ENCODE measurements at regions not wholly inside any gene's neighbourhood (a gene's known extent, or its start where the extent isn't known, plus 50 kb on each side); places are given as distances from the start of the nearest gene placed in this dataset.
A peak's percentile ranks its signal among the peaks of the same experiment; 100 is the strongest.

DNA sequence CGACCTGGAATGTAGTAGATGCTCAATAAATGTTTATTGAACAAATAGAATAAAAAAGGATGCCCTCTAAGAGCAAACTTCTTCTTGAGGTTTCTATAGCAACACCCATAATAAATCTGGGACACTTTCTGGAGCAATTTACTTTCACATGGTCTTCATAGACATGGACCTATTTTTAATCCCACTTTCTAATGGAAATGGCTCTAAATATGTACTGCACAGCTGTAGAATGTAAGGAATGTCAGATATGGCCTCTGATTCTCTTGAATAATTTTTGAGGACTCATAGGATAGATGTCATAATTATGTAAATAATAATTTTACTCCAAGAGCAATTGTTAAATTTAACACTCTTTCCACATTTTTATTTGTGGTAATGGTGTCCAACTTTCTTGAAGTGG lies 133.5 kb upstream of the DAAM1 start (continued):
- no peak for TF ChIP-seq THYN1 (CRISPR knock-in tag; IDR thresholded peaks at IDR 0.05; ENCODE audit: borderline replicate concordance, low read depth)
- TF ChIP-seq ZSCAN31 (CRISPR knock-in tag; IDR thresholded peaks at IDR 0.05; ENCODE audit: low read depth), result no peak
- no peak for TF ChIP-seq GPBP1L1 (CRISPR knock-in tag; IDR thresholded peaks at IDR 0.05)
- no peak for TF ChIP-seq TCF7L2 (IDR thresholded peaks at IDR 0.05; ENCODE audit: low read depth, low read length)
- no peak for TF ChIP-seq ELF4 (CRISPR knock-in tag; IDR thresholded peaks at IDR 0.05; ENCODE audit: borderline replicate concordance)
- no peak for TF ChIP-seq SNRNP70 (IDR thresholded peaks at IDR 0.05; ENCODE audit: low read depth, low read length)
- no peak for TF ChIP-seq FOXK2 (IDR thresholded peaks at IDR 0.05)
- TF ChIP-seq ZMYM2 (CRISPR knock-in tag; IDR thresholded peaks at IDR 0.05), result no peak

DNA sequence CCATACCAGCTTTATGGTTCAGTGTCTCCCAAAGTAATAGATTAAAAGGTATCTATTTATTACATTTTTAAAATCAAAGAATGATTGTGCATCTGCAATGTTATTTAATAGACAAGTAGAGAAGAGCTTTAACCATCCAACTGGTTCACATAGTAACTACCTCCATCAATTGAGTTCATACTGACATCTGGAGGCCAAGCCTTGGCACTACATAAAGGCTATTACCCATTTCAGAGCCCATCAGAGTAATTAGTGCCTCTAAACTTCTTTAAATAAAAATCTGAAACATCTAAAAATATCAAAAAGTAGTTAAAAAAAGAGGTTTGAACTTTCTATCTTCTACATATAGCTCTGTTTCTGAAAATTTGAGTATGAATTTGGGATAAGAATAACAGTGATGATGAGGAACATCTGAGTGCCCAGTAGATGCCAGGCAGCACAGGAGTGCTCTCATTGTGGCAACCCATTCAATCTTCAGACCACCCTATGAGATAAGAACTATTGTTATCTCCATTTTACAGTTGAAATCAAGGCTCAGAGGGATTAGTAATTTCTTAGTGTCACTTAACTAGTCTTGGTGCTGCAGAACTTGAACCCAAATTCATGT lies 132.9 kb upstream of the DAAM1 start:
- Histone ChIP-seq H3K79me2 (ENCODE audit: insufficient read depth, low read length) (no peaks in the 10 kb centered on the region), H3K9ac (ENCODE audit: insufficient read depth, low read depth, low read length) (no peak overlapping the region), H3K36me3 (replicated peaks in 1 of 2; ENCODE audit: control insufficient read depth in 1 of 2, insufficient read depth in 2 of 2, low read length in 2 of 2) (no peaks in the 10 kb centered on the region), H3K4me1 (ENCODE audit: insufficient read depth, low read length) (no peaks in the 10 kb centered on the region), H3K4me2 (ENCODE audit: low read depth, low read length) (no peak overlapping the region), H3K27me3 (ENCODE audit: control insufficient read depth in 1 of 2, insufficient read depth in 2 of 2, low read length in 2 of 2) (no peaks in the 10 kb centered on the region), H3K4me3 (replicated peaks in 1 of 3; ENCODE audit: insufficient read depth in 1 of 3, low read depth in 2 of 3, low read length in 3 of 3) (no peak overlapping the region), H3K9me3 (ENCODE audit: low read length) (peaks cover 6% of the 10 kb centered on the region; the same call in 1 of the 2 replicates), H4K20me1 (ENCODE audit: insufficient read depth, low read length) (no peaks in the 10 kb centered on the region), H2AFZ (ENCODE audit: low read length) (no peak overlapping the region), H3K27ac (ENCODE audit: extremely low read length, insufficient read depth, low read length) (no peak overlapping the region)
- intact Hi-C loops (cut with micrococcal nuclease; ENCODE audit: unreplicated experiment) (loop anchor here (1.0 kb wide), 2 partner anchors 27 to 554 kb away; no protein-coding TSS in a partner anchor), in situ Hi-C loops (cut with HindIII; ENCODE audit: extremely low pct_ligation_motif_present, low pct_unique_long_range_greater_than_20kb) (loop anchor here (10.0 kb wide), 1 partner anchor 551 kb away; no protein-coding TSS in a partner anchor)
- POLR2A ChIA-PET, result no interaction called here
- BruUV-seq (replicated peaks), result no TSS peak
- FAIRE-seq, result peak; percentile 34
- ATAC-seq, result peak; percentile 75
- CTCF ChIA-PET (ENCODE audit: low intra/inter-chr PET ratio, low total read pairs), result interaction anchor here (1.3 to 2.1 kb wide), 2 partner anchors 27 to 554 kb away, joined by 5 to 9 read pairs; no protein-coding TSS in a partner anchor
- DNase-seq (ENCODE audit: low spot score), result peak; percentile 21
- TF ChIP-seq STAG1 (CRISPR knock-in tag; IDR thresholded peaks at IDR 0.05) (peak; percentile 75), ZNF367 (CRISPR knock-in tag; IDR thresholded peaks at IDR 0.05; ENCODE audit: borderline replicate concordance) (no peak), HNRNPH1 (optimal IDR thresholded peaks at IDR 0.05; ENCODE audit: low read depth, low read length) (no peak), ZNF343 (CRISPR knock-in tag; IDR thresholded peaks at IDR 0.05) (no peak), ZNF724P (CRISPR knock-in tag; IDR thresholded peaks at IDR 0.05; ENCODE audit: borderline replicate concordance) (no peak), MXD4 (CRISPR knock-in tag; IDR thresholded peaks at IDR 0.05) (no peak), CTCF (CRISPR knock-in tag; IDR thresholded peaks at IDR 0.05) (peak; percentile 67), MTF2 (CRISPR knock-in tag; IDR thresholded peaks at IDR 0.05; ENCODE audit: borderline replicate concordance) (no peak), SMC3 (IDR thresholded peaks at IDR 0.05; ENCODE audit: low read length) (peak; percentile 62)
- TF ChIP-seq, protein P1, sequence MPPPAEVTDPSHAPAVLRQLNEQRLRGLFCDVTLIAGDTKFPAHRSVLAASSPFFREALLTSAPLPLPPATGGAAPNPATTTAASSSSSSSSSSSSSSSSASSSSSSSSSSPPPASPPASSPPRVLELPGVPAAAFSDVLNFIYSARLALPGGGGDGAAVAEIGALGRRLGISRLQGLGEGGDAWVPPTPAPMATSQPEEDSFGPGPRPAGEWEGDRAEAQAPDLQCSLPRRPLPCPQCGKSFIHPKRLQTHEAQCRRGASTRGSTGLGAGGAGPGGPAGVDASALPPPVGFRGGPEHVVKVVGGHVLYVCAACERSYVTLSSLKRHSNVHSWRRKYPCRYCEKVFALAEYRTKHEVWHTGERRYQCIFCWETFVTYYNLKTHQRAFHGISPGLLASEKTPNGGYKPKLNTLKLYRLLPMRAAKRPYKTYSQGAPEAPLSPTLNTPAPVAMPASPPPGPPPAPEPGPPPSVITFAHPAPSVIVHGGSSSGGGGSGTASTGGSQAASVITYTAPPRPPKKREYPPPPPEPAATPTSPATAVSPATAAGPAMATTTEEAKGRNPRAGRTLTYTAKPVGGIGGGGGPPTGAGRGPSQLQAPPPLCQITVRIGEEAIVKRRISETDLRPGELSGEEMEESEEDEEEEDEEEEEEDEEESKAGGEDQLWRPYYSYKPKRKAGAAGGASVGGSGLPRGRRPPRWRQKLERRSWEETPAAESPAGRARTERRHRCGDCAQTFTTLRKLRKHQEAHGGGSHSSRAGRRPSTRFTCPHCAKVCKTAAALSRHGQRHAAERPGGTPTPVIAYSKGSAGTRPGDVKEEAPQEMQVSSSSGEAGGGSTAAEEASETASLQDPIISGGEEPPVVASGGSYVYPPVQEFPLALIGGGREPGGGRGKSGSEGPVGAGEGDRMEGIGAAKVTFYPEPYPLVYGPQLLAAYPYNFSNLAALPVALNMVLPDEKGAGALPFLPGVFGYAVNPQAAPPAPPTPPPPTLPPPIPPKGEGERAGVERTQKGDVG (CRISPR knock-in tag; IDR thresholded peaks at IDR 0.05; ENCODE audit: borderline replicate concordance), result no peak

Data from HepG2 (cell line).